H1 (cell line): ENCODE measurements at regions not wholly inside any gene's neighbourhood (a gene's known extent, or its start where the extent isn't known, plus 50 kb on each side); places are given as distances from the start of the nearest gene placed in this dataset.

Experiments
- CTCF ChIA-PET: fragments of 300-600 bp; sonication (Branson Sonifier 250); formaldehyde crosslinking; loops from one replicate; lab custom pipeline; 2021; ENCODE audit not compliant: partially characterized antibody; lab: Charles Lee
- POLR2A ChIA-PET: fragments of 300-600 bp; sonication (Branson Sonifier 250); formaldehyde crosslinking; loops from one replicate; lab custom pipeline; 2021; ENCODE audit warnings: inconsistent platforms; ENCODE audit not compliant: partially characterized antibody; lab: Charles Lee
- DNase-seq, 2 experiments: peaks; one replicate each; pipeline versions ENCODE4 v3.0.0 to v3.0.0-alpha.2; 2010 to 2022; ENCODE audit warnings: low spot score in 2 of 2, low read depth in 1 of 2, mixed read lengths in 1 of 2
- FAIRE-seq: peaks from 2 replicates; lab custom pipeline; 2011; peaks lifted over from hg19 to GRCh38; lab: Jason Lieb, UNC
- H2AFZ ChIP-seq: 2 replicates; pipeline ENCODE4 v1.8.1; 2012; ENCODE audit warnings: low read length, inconsistent platforms
- H2AK5ac ChIP-seq: 2 replicates; pipeline ENCODE4 v1.6.1; 2013; ENCODE audit warnings: low read depth, low read length
- H2BK120ac ChIP-seq: replicated peaks from 2 replicates; pipeline ENCODE3; 2013; ENCODE audit warnings: low read depth, low read length, inconsistent platforms
- H2BK12ac ChIP-seq: 2 replicates; pipeline ENCODE4 v1.6.1; 2013; ENCODE audit warnings: low read depth, low read length
- H2BK15ac ChIP-seq: 2 replicates; pipeline ENCODE4 v1.6.1; 2013; ENCODE audit warnings: low read length
- H2BK20ac ChIP-seq: 2 replicates; pipeline ENCODE4 v1.6.1; 2013; ENCODE audit warnings: low read length
- H2BK5ac ChIP-seq: 2 replicates; pipeline ENCODE4 v1.6.1; 2013; ENCODE audit warnings: low read depth, low read length
- H3K14ac ChIP-seq: 2 replicates; pipeline ENCODE4 v1.6.1; 2013; ENCODE audit warnings: inconsistent platforms; ENCODE audit not compliant: insufficient read length
- H3K18ac ChIP-seq: 2 replicates; pipeline ENCODE4 v1.6.1; 2013; ENCODE audit warnings: low read length; ENCODE audit errors: extremely low read depth
- H3K23ac ChIP-seq: 2 replicates; pipeline ENCODE4 v1.6.1; 2013; ENCODE audit warnings: inconsistent platforms; ENCODE audit not compliant: insufficient read length
- H3K23me2 ChIP-seq: 2 replicates; pipeline ENCODE4 v1.6.1; 2013; ENCODE audit warnings: low read depth, low read length
- H3K27ac ChIP-seq: 2 replicates; pipeline ENCODE4 v1.6.1; 2011; ENCODE audit warnings: low read depth, low read length, inconsistent platforms
- H3K27me3 ChIP-seq, 4 experiments: replicated peaks in 1 of 4; 1 replicate in 1 of 4; 2 replicates in 3 of 4; pipeline versions ENCODE4 v1.6.1 to v1.8.1; 2011 to 2013; ENCODE audit warnings: low read length in 3 of 4, mild to moderate bottlenecking in 3 of 4, inconsistent platforms in 2 of 4, mixed read lengths in 2 of 4, moderate library complexity in 1 of 4; ENCODE audit not compliant: control insufficient read depth in 3 of 4, insufficient read depth in 3 of 4; ENCODE audit errors: extremely low read depth in 1 of 4
- H3K36me3 ChIP-seq, 4 experiments: 2 replicates each; pipeline versions ENCODE4 v1.6.1 to v1.8.1; 2011 to 2013; ENCODE audit warnings: mild to moderate bottlenecking in 4 of 4, low read length in 3 of 4, moderate library complexity in 2 of 4, control low read depth in 1 of 4, inconsistent platforms in 1 of 4; ENCODE audit not compliant: insufficient read depth in 4 of 4, control insufficient read depth in 2 of 4
- H3K4ac ChIP-seq: replicated peaks from 2 replicates; pipeline ENCODE3; 2013; ENCODE audit warnings: low read length, low read depth, mixed read lengths, inconsistent platforms; ENCODE audit not compliant: insufficient read length
- H3K4me1 ChIP-seq, 4 experiments: replicated peaks in 1 of 4; 1 replicate in 1 of 4; 2 replicates in 3 of 4; pipeline versions ENCODE4 v1.6.1 to v1.8.1; 2011 to 2013; ENCODE audit warnings: low read length in 3 of 4, inconsistent platforms in 2 of 4, mixed read lengths in 1 of 4; ENCODE audit not compliant: insufficient read depth in 4 of 4, control insufficient read depth in 3 of 4
- H3K4me2 ChIP-seq, 2 experiments: 2 replicates each; pipeline versions ENCODE4 v1.6.1 to v1.8.1; 2011 to 2013; ENCODE audit warnings: low read depth in 2 of 2, low read length in 2 of 2, control low read depth in 1 of 2, inconsistent platforms in 1 of 2, mild to moderate bottlenecking in 1 of 2; ENCODE audit not compliant: insufficient read depth in 1 of 2
- H3K4me3 ChIP-seq, 4 experiments: fragments of 200-600, 300-600 bp in 1 of 4; sonication (generic), shearing (Covaris generic), sonication (Bioruptor Twin) in 1 of 4; 2 replicates each; pipeline versions ENCODE4 v1.5.1 to v1.8.1; 2011 to 2016; ENCODE audit warnings: low read length in 4 of 4, low read depth in 3 of 4, control low read depth in 2 of 4, inconsistent platforms in 2 of 4, mild to moderate bottlenecking in 2 of 4, mixed read lengths in 1 of 4, moderate library complexity in 1 of 4; ENCODE audit not compliant: insufficient read depth in 2 of 4; ENCODE audit errors: extremely low read depth in 1 of 4
- H3K56ac ChIP-seq: replicated peaks from 2 replicates; pipeline ENCODE3; 2013; ENCODE audit warnings: low read depth, mild to moderate bottlenecking, mixed read lengths, low read length, inconsistent platforms; ENCODE audit not compliant: insufficient read length
- H3K79me1 ChIP-seq: 2 replicates; pipeline ENCODE4 v1.6.1; 2013; ENCODE audit warnings: low read depth, low read length, control low read depth
- H3K79me2 ChIP-seq, 2 experiments: 2 replicates each; pipeline versions ENCODE4 v1.6.1 to v1.8.1; 2012 to 2013; ENCODE audit warnings: low read length in 2 of 2, mild to moderate bottlenecking in 2 of 2, inconsistent platforms in 1 of 2; ENCODE audit not compliant: insufficient read depth in 2 of 2, control insufficient read depth in 1 of 2
- H3K9ac ChIP-seq, 4 experiments: replicated peaks in 1 of 4; 1 replicate in 1 of 4; 2 replicates in 3 of 4; pipeline versions ENCODE4 v1.6.1 to v1.8.1; 2011 to 2013; ENCODE audit warnings: low read depth in 3 of 4, low read length in 3 of 4, control low read depth in 2 of 4, mild to moderate bottlenecking in 2 of 4, moderate library complexity in 2 of 4, inconsistent platforms in 1 of 4; ENCODE audit errors: extremely low read depth in 1 of 4
- H3K9me3 ChIP-seq, 2 experiments: 2 replicates each; pipeline versions ENCODE4 v1.6.1 to v1.8.1; 2012 to 2013; ENCODE audit warnings: mild to moderate bottlenecking in 2 of 2, moderate library complexity in 2 of 2, control low read depth in 1 of 2, inconsistent platforms in 1 of 2, low read depth in 1 of 2, low read length in 1 of 2, mixed read lengths in 1 of 2; ENCODE audit not compliant: insufficient read depth in 2 of 2
- H4K20me1 ChIP-seq, 2 experiments: replicated peaks in 1 of 2; 2 replicates each; pipeline versions ENCODE3 to v1.8.1; 2011 to 2013; ENCODE audit warnings: inconsistent platforms in 2 of 2, low read length in 2 of 2, mild to moderate bottlenecking in 1 of 2; ENCODE audit not compliant: insufficient read depth in 2 of 2, control insufficient read depth in 1 of 2
- H4K5ac ChIP-seq: 2 replicates; pipeline ENCODE4 v1.6.1; 2013; ENCODE audit warnings: low read length, low read depth, mixed read lengths, inconsistent platforms; ENCODE audit not compliant: insufficient read length
- H4K8ac ChIP-seq: 2 replicates; pipeline ENCODE4 v1.8.0; 2013; ENCODE audit warnings: mild to moderate bottlenecking, moderate library complexity, low read length, inconsistent platforms; ENCODE audit not compliant: insufficient read depth; ENCODE audit errors: extremely low read depth
- H4K91ac ChIP-seq: replicated peaks from 2 replicates; pipeline ENCODE3; 2013; ENCODE audit warnings: low read length, mixed read lengths, inconsistent platforms; ENCODE audit not compliant: insufficient read length
- BACH1 ChIP-seq: IDR thresholded peaks from 2 replicates; pipeline ENCODE4 v1.6.1; 2012; ENCODE audit warnings: low read length, improper control_type of control experiment
- CREB1 ChIP-seq: IDR thresholded peaks from 2 replicates; pipeline ENCODE4 v1.6.1; 2012; ENCODE audit warnings: inconsistent platforms
- KDM1A ChIP-seq: fragments of 200-600, 300-600 bp; sonication (generic); IDR thresholded peaks from 2 replicates; pipeline ENCODE4 v1.7.1; 2016; ENCODE audit warnings: mild to moderate bottlenecking, low read length, borderline replicate concordance
- WGBS, 2 experiments: shearing (Covaris generic) in 1 of 2; methylation state at CpG; one replicate each; pipeline versions ENCODE4 v1.1.6 to v1.1.7; 2013 to 2015; ENCODE audit warnings: low lambda C conversion rate in 2 of 2, mixed read lengths in 2 of 2, inconsistent platforms in 1 of 2, low coverage in 1 of 2, missing lambda C conversion rate in 1 of 2; ENCODE audit not compliant: insufficient replicate concordance in 2 of 2, insufficient coverage in 1 of 2, insufficient read length in 1 of 2; ENCODE audit errors: extremely low coverage in 1 of 2, missing lambda C conversion rate in 1 of 2; 5-methylcytosine and 5-hydroxymethylcytosine counted together

- Histone ChIP-seq H4K20me1 (no peaks in the 10 kb centered on the region), H4K91ac (no peak overlapping the region), H2AFZ (no peak overlapping the region), H3K56ac (no peak overlapping the region), H3K18ac (no peak overlapping the region), H4K5ac (no peak overlapping the region), H3K27me3 (no peaks in the 10 kb centered on the region), H4K8ac (no peak overlapping the region), H2BK5ac (no peak overlapping the region), H2BK120ac (no peak overlapping the region), H2BK12ac (no peak overlapping the region), H3K79me2 (no peaks in the 10 kb centered on the region), H3K79me1 (no peaks in the 10 kb centered on the region), H2BK20ac (no peak overlapping the region), H3K23ac (no peak overlapping the region), H3K4ac (no peak overlapping the region), H2BK15ac (no peak overlapping the region), H3K23me2 (no peaks in the 10 kb centered on the region), H3K9me3 (no peaks in the 10 kb centered on the region), H3K9ac (no peak overlapping the region), H3K4me3 (no peak overlapping the region), H2AK5ac (no peak overlapping the region), H3K4me1 (peaks cover 0 to 17% (median 6%) of the 10 kb centered on the region in 4 experiments; a peak in 3 of 7 replicates), H3K36me3 (no peaks in the 10 kb centered on the region), H3K4me2 (no peak overlapping the region), H3K14ac (no peak overlapping the region), H3K27ac (no peak overlapping the region)
- DNase-seq: no peak
- TF ChIP-seq CREB1 (no peak), KDM1A (no peak), BACH1 (no peak)
- POLR2A ChIA-PET: no interaction called here
- CTCF ChIA-PET: no interaction called here
- FAIRE-seq: no peak
- 86% methylated on average over 5 of the region's 5 CpGs; no CpG with 5 or more reads in 1 of the 2 experiments for WGBS, 2 experiments
Observed at GRCh38 chr20:53831228-53831627, 237.6 kb upstream of the ZNF217 start.
